ENCODE measurements at regions not wholly inside any gene's neighbourhood (a gene's known extent, or its start where the extent isn't known, plus 50 kb on each side); places are given as distances from the start of the nearest gene placed in this dataset.

DNA sequence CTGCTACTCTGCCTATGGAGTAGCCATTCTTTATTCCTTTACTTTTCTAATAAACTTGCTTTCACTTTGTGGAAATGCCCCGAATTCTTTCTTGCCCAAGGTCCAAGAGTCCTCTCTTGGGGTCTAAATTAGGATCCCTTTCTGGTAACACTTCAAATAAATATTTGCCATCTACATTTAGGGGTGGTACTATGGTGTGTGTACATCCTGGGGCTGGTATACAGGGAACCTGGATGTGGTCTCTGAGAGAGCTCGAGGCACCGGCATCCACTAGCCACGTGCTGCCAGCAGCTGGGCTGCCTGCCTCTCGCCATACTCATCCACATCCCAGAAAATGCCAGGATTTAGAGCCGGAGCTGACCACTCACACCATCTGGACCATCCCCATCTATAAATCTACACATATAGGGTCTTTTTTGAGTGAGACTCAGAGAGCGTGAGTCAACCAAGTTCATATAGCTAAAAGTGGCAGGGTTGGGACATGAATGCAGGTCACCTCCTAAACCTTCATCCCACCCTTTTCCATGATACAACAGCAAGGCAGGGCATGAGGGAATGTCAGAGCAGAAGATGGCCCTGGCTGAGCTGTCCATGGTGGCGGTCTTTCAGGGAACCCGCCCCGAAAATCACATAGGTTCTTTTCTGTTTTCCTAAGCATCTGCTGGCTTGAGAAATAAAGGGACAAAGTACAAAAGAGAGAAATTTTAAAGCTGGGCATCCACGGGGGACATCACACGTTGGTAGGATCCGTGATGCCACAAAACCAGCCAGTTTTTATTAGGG lies 76.6 kb upstream of the F3 start:
- TF ChIP-seq MAX (IDR thresholded peaks at IDR 0.05; ENCODE audit: low read depth, low read length) (no peak), MYC (IDR thresholded peaks at IDR 0.05; ENCODE audit: low read depth, low read length) (no peak)
- TF ChIP-seq, protein P1, sequence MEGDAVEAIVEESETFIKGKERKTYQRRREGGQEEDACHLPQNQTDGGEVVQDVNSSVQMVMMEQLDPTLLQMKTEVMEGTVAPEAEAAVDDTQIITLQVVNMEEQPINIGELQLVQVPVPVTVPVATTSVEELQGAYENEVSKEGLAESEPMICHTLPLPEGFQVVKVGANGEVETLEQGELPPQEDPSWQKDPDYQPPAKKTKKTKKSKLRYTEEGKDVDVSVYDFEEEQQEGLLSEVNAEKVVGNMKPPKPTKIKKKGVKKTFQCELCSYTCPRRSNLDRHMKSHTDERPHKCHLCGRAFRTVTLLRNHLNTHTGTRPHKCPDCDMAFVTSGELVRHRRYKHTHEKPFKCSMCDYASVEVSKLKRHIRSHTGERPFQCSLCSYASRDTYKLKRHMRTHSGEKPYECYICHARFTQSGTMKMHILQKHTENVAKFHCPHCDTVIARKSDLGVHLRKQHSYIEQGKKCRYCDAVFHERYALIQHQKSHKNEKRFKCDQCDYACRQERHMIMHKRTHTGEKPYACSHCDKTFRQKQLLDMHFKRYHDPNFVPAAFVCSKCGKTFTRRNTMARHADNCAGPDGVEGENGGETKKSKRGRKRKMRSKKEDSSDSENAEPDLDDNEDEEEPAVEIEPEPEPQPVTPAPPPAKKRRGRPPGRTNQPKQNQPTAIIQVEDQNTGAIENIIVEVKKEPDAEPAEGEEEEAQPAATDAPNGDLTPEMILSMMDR (IDR thresholded peaks at IDR 0.05; ENCODE audit: low read depth, low read length) = no peak
- H3K4me3 ChIP-seq (ENCODE audit: low read depth, low read length) = no peak overlapping the region
- no peak for DNase-seq (ENCODE audit: low read depth)

DNA sequence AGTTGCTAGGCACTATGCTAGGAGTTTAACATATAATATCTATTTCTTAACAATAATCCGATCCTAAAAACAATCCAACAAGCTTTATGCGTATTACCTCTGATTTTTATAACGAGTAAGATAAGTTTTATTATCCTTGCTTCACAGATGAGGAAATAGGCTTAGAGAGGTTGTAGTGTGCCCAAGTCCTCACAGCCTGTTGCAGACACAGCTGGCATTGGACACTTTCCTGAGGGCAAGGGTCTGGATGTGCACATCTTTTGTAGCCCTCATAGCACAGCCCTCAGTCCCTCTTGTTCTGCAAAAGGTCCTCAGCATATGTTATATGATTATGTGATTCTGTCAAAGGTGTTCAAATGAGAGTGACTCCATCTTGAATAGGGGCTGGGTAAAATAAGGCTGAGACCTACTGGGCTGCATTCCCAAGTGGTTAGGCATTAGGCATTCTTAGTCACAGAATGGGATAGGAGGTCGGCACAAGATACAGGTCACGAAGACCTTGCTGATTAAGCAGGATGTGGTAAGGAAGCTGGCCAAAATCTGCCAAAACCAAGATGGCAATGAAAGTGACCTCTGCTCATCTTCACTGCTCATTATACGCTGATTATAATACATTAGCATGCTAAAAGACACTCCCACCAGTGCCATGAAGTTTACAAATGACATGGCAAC lies 75.7 kb upstream of the F3 start:
- TF ChIP-seq POLR2A (IDR thresholded peaks at IDR 0.05; ENCODE audit: extremely low read depth, insufficient read length) (no peak), MYC (IDR thresholded peaks at IDR 0.05; ENCODE audit: low read depth, low read length) (no peak), MAX (IDR thresholded peaks at IDR 0.05; ENCODE audit: low read depth, low read length) (no peak)
- TF ChIP-seq, protein P1 (IDR thresholded peaks at IDR 0.05; ENCODE audit: low read depth, low read length) = no peak
- no peak for DNase-seq (ENCODE audit: low read depth)
- no peak overlapping the region for H3K4me3 ChIP-seq (ENCODE audit: low read depth, low read length)

DNA sequence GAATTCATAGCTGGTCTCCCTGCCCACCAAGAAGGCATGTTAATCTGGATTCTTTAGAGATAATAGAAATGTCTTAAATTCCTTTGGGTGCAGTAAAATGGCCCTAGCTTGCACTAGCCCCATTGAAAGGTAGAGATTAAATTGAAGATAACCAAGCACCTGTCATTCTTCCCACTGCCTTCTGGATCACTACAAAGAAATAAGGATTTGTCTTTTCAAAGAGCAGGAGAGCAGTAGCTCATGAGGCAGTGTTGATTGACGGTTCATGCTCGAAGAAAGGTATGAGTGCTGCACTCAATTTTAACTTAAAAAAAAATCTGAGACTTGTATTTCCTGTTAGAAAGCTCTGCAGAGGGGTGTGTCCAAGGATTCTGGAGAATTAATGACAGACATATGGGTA lies 74.9 kb upstream of the F3 start:
- H3K4me3 ChIP-seq (ENCODE audit: low read depth, low read length) = no peak overlapping the region
- TF ChIP-seq, protein P1 (IDR thresholded peaks at IDR 0.05; ENCODE audit: low read depth, low read length) = no peak
- TF ChIP-seq MAX (IDR thresholded peaks at IDR 0.05; ENCODE audit: low read depth, low read length) = no peak
- TF ChIP-seq POLR2A (IDR thresholded peaks at IDR 0.05; ENCODE audit: extremely low read depth, insufficient read length) = no peak
- TF ChIP-seq MYC (IDR thresholded peaks at IDR 0.05; ENCODE audit: low read depth, low read length) = no peak
- DNase-seq (ENCODE audit: low read depth) = no peak

- no peak overlapping the region for H3K4me3 ChIP-seq (ENCODE audit: low read depth, low read length)
- peak; percentile 86 for DNase-seq (ENCODE audit: low read depth)
- TF ChIP-seq, protein P1 (IDR thresholded peaks at IDR 0.05; ENCODE audit: low read depth, low read length) = no peak
- 0 out of 2 replicates have a peak, but pooled peaks have one; percentile 22 for TF ChIP-seq MYC (IDR thresholded peaks at IDR 0.05; ENCODE audit: low read depth, low read length)
These were observed 73.4 kb upstream of the F3 start for GRCh38 chr1:94614996-94615395.

DNA sequence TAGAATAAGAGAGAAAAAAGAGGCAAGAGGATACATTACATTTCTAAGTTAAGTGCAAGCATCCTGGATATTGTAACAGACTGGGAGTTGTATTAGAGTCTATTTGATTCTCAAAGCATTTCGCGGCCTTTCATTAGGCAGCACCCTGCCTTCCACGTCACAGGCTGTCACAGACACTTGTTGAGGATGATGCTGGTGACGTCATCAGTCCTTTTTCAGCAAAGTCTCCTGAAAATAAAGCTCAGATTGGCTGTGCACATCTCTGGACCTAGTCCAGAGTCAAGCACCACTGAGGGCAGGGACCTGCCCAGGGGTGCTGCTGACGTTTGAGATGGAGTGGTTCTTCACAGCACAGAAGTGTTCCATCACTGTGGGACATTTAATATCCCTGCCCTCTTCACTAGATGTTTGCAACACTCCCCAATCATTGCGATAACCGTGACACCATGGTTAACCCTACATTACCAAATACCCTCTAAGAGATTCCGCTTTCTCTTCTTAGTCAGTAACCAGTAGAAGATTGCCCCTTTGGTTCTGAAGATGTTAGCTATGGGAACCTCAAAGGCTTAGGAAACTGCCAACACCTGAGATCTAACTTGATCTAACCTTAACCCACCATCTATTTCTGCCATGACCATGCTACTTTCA lies 72.7 kb upstream of the F3 start:
- TF ChIP-seq MYC (IDR thresholded peaks at IDR 0.05; ENCODE audit: low read depth, low read length) = no peak
- H3K4me3 ChIP-seq (ENCODE audit: low read depth, low read length) = no peak overlapping the region
- DNase-seq (ENCODE audit: low read depth) = peak; percentile 78

DNA sequence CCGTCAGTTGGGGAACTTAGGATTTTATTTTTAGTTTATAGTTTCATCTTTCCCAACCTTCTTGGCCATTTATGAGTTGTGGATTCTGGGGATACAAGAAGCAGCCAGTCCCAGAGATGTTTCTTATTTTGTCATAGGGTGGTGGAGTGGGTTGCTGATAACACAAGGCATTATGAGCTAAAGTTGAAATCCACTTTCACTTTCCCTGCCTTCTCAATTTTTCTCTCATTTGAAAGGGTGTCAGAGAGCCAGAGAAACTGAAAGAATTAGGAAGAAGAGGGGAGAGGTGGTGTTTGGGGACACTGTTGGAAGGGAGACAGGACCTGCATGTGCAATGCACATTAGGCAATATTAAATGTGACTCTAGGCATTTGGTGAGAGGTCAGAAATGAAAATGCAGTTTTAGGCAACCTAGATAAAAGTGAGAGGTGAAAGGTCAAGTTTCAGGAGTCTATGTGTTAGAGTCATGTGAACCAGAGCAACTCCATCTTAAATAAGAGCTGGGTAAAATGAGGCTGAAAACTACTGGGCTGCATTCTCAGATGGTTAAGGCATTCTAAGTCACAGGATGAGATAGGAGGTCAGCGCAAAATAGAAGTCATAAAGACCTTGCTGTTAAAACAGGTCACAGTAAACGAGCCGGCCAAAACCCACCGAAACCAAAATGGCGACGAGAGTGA lies 71.1 kb upstream of the F3 start:
- no peak overlapping the region for H3K4me3 ChIP-seq (ENCODE audit: low read depth, low read length)
- DNase-seq (ENCODE audit: low read depth) = peak; percentile 28
- TF ChIP-seq POLR2A (IDR thresholded peaks at IDR 0.05; ENCODE audit: extremely low read depth, insufficient read length) (no peak), MAX (IDR thresholded peaks at IDR 0.05; ENCODE audit: low read depth, low read length) (no peak)

All from NB4 (cell line).